ENCODE measurements at regions not wholly inside any gene's neighbourhood (a gene's known extent, or its start where the extent isn't known, plus 50 kb on each side); places are given as distances from the start of the nearest gene placed in this dataset.

DNA sequence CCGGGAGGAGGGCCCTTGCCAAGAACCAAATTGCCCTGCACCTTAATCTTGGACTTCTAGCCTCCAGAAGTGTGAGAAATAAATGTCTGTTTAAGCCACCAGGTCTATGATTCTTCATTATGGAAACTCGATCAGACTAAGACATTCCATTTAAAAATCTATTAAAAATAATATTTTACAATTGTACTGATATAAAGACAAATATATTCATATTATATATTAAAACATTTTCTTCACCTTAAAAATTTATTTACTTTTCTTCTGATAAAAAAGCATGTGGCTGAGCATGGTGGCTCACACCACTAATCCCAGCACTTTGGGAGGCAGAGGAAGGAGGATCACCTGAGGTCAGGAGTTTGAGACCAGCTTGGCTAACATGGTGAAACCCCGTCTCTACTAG, 72.4 kb upstream of the CHST15 start:
- Histone ChIP-seq H3K27me3 (ENCODE audit: control insufficient read depth, extremely low read depth, insufficient read depth, low read length) (peaks cover 3% of the 10 kb centered on the region), H3K4me1 (ENCODE audit: control insufficient read depth, extremely low read depth, insufficient read depth, low read length) (no peaks in the 10 kb centered on the region), H3K36me3 (ENCODE audit: control insufficient read depth in 2 of 2, extremely low read depth in 1 of 2, insufficient read depth in 2 of 2, low read length in 2 of 2) (no peaks in the 10 kb centered on the region), H3K9me1 (ENCODE audit: control insufficient read depth, extremely low read depth, insufficient read depth, low read length) (no peaks in the 10 kb centered on the region), H4K20me1 (ENCODE audit: control insufficient read depth, extremely low read depth, insufficient read depth, low read length) (no peaks in the 10 kb centered on the region), H3K4me3 (ENCODE audit: control insufficient read depth in 2 of 3, extremely low read depth in 1 of 3, insufficient read depth in 2 of 3, low read depth in 1 of 3, low read length in 3 of 3) (no peak overlapping the region), H3K79me2 (ENCODE audit: control insufficient read depth, insufficient read depth, low read length) (no peaks in the 10 kb centered on the region), H3K9ac (ENCODE audit: control insufficient read depth, extremely low read depth, insufficient read depth, low read length) (no peak overlapping the region), H3K4me2 (ENCODE audit: control insufficient read depth, extremely low read depth, insufficient read depth, low read depth, low read length) (no peak overlapping the region), H3K9me3 (ENCODE audit: control insufficient read depth, low read depth, low read length) (no peaks in the 10 kb centered on the region), H2AFZ (ENCODE audit: control insufficient read depth, low read length) (no peak overlapping the region), H3K27ac (ENCODE audit: control insufficient read depth, insufficient read depth, low read length) (no peak overlapping the region)
- no peak for FAIRE-seq
- TF ChIP-seq EZH2 (IDR thresholded peaks at IDR 0.05; ENCODE audit: low read length), result no peak
- TF ChIP-seq, protein P1, sequence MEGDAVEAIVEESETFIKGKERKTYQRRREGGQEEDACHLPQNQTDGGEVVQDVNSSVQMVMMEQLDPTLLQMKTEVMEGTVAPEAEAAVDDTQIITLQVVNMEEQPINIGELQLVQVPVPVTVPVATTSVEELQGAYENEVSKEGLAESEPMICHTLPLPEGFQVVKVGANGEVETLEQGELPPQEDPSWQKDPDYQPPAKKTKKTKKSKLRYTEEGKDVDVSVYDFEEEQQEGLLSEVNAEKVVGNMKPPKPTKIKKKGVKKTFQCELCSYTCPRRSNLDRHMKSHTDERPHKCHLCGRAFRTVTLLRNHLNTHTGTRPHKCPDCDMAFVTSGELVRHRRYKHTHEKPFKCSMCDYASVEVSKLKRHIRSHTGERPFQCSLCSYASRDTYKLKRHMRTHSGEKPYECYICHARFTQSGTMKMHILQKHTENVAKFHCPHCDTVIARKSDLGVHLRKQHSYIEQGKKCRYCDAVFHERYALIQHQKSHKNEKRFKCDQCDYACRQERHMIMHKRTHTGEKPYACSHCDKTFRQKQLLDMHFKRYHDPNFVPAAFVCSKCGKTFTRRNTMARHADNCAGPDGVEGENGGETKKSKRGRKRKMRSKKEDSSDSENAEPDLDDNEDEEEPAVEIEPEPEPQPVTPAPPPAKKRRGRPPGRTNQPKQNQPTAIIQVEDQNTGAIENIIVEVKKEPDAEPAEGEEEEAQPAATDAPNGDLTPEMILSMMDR (optimal IDR thresholded peaks at IDR 0.05 in 1 of 3, IDR thresholded peaks at IDR 0.05 in 1 of 3, conservative IDR thresholded peaks at IDR 0.05 in 1 of 3; ENCODE audit: extremely low read depth in 1 of 3, insufficient read depth in 2 of 3, low read length in 3 of 3), result no peak
- no peak for DNase-seq (ENCODE audit: low read depth, low spot score)
- dilution Hi-C loops (cut with MboI; ENCODE audit: extremely low pct_ligation_motif_present, low sequenced_read_pairs), result no loop called here

DNA sequence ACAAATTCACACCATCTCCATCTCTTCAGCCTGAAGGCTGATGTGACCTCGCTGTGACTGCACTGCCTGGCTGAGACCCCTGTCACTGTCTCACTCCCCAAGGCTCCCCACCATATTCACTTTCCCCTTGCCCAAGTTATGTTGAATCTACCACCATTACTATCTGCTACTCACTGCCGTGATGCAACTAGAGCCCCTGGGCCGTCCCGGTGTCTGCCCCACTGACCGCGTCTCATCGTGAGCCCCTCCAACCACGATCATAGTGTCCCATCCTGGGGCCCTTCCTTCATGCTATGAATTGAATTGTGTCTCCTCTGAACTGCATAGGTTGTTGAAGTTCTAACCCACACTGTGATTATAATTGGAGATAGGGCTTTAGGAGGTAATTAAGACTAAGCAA, 71.9 kb upstream of the CHST15 start:
- Histone ChIP-seq H3K9me1 (ENCODE audit: control insufficient read depth, extremely low read depth, insufficient read depth, low read length) (no peaks in the 10 kb centered on the region), H3K9me3 (ENCODE audit: control insufficient read depth, low read depth, low read length) (no peaks in the 10 kb centered on the region), H2AFZ (ENCODE audit: control insufficient read depth, low read length) (no peak overlapping the region), H3K27me3 (ENCODE audit: control insufficient read depth, extremely low read depth, insufficient read depth, low read length) (peaks cover 3% of the 10 kb centered on the region), H3K4me2 (ENCODE audit: control insufficient read depth, extremely low read depth, insufficient read depth, low read depth, low read length) (no peak overlapping the region), H3K27ac (ENCODE audit: control insufficient read depth, insufficient read depth, low read length) (no peak overlapping the region), H4K20me1 (ENCODE audit: control insufficient read depth, extremely low read depth, insufficient read depth, low read length) (no peaks in the 10 kb centered on the region), H3K79me2 (ENCODE audit: control insufficient read depth, insufficient read depth, low read length) (no peaks in the 10 kb centered on the region), H3K4me1 (ENCODE audit: control insufficient read depth, extremely low read depth, insufficient read depth, low read length) (no peaks in the 10 kb centered on the region), H3K9ac (ENCODE audit: control insufficient read depth, extremely low read depth, insufficient read depth, low read length) (no peak overlapping the region), H3K4me3 (ENCODE audit: control insufficient read depth in 2 of 3, extremely low read depth in 1 of 3, insufficient read depth in 2 of 3, low read depth in 1 of 3, low read length in 3 of 3) (no peak overlapping the region), H3K36me3 (ENCODE audit: control insufficient read depth in 2 of 2, extremely low read depth in 1 of 2, insufficient read depth in 2 of 2, low read length in 2 of 2) (no peaks in the 10 kb centered on the region)
- DNase-seq (ENCODE audit: low read depth, low spot score), result no peak
- no peak for TF ChIP-seq EZH2 (IDR thresholded peaks at IDR 0.05; ENCODE audit: low read length)
- TF ChIP-seq, protein P1 (optimal IDR thresholded peaks at IDR 0.05 in 1 of 3, IDR thresholded peaks at IDR 0.05 in 1 of 3, conservative IDR thresholded peaks at IDR 0.05 in 1 of 3; ENCODE audit: extremely low read depth in 1 of 3, insufficient read depth in 2 of 3, low read length in 3 of 3), result no peak
- dilution Hi-C loops (cut with MboI; ENCODE audit: extremely low pct_ligation_motif_present, low sequenced_read_pairs), result no loop called here
- FAIRE-seq, result no peak
